ENCODE measurements at regions not wholly inside any gene's neighbourhood (a gene's known extent, or its start where the extent isn't known, plus 50 kb on each side); places are given as distances from the start of the nearest gene placed in this dataset.

- H3K4me3 ChIP-seq (replicated peaks; ENCODE audit: low read depth, low read length): no peak overlapping the region
- TF ChIP-seq CTCF (IDR thresholded peaks at IDR 0.05; ENCODE audit: low read length, missing control alignments): no peak
- DNase-seq (ENCODE audit: low read depth): no peak
Measured at GRCh38 chr11:80349997-80350396, 909.2 kb upstream of the TENM4 start.

- no peak for TF ChIP-seq CTCF (IDR thresholded peaks at IDR 0.05; ENCODE audit: low read length, missing control alignments)
- H3K4me3 ChIP-seq (replicated peaks; ENCODE audit: low read depth, low read length): no peak overlapping the region
- no peak for DNase-seq (ENCODE audit: low read depth)
Measured at GRCh38 chr11:80346353-80347059, 905.7 kb upstream of the TENM4 start.

- TF ChIP-seq CTCF (IDR thresholded peaks at IDR 0.05; ENCODE audit: low read length, missing control alignments): no peak
- DNase-seq (ENCODE audit: low read depth): no peak
- H3K4me3 ChIP-seq (replicated peaks; ENCODE audit: low read depth, low read length): no peak overlapping the region
Measured at GRCh38 chr11:80343436-80343835, 902.6 kb upstream of the TENM4 start.

- DNase-seq (ENCODE audit: low read depth): no peak
- no peak for TF ChIP-seq CTCF (IDR thresholded peaks at IDR 0.05; ENCODE audit: low read length, missing control alignments)
- no peak overlapping the region for H3K4me3 ChIP-seq (replicated peaks; ENCODE audit: low read depth, low read length)
Measured at GRCh38 chr11:80338231-80338630, 897.4 kb upstream of the TENM4 start.

GRCh38 chr11:80331694-80332093 is 890.9 kb upstream of the TENM4 start:
- H3K4me3 ChIP-seq (replicated peaks; ENCODE audit: low read depth, low read length): no peak overlapping the region
- no peak for DNase-seq (ENCODE audit: low read depth)
- TF ChIP-seq CTCF (IDR thresholded peaks at IDR 0.05; ENCODE audit: low read length, missing control alignments): no peak

- DNase-seq (ENCODE audit: low read depth): peak; percentile 3
- H3K4me3 ChIP-seq (replicated peaks; ENCODE audit: low read depth, low read length): no peak overlapping the region
- TF ChIP-seq CTCF (IDR thresholded peaks at IDR 0.05; ENCODE audit: low read length, missing control alignments): no peak
Measured at GRCh38 chr11:80330264-80330663, 889.4 kb upstream of the TENM4 start.

- TF ChIP-seq CTCF (IDR thresholded peaks at IDR 0.05; ENCODE audit: low read length, missing control alignments): no peak
- no peak overlapping the region for H3K4me3 ChIP-seq (replicated peaks; ENCODE audit: low read depth, low read length)
- DNase-seq (ENCODE audit: low read depth): no peak
Measured at GRCh38 chr11:80328774-80329173, 887.9 kb upstream of the TENM4 start.
